HFF-Myc (cell line): ENCODE measurements at regions not wholly inside any gene's neighbourhood (a gene's known extent, or its start where the extent isn't known, plus 50 kb on each side); places are given as distances from the start of the nearest gene placed in this dataset.
A peak's percentile ranks its signal among the peaks of the same experiment; 100 is the strongest.

ENCODE experiments used
- DNase-seq: peaks from one replicate; pipeline ENCODE4 v3.0.0-alpha.2; 2011; ENCODE audit warnings: low read depth; ENCODE audit errors: extremely low read depth
- H3K4me3 ChIP-seq: replicated peaks from 2 replicates; pipeline ENCODE4 v1.5.1; 2011; ENCODE audit warnings: low read depth, mild to moderate bottlenecking, control low read depth, low read length
- TF ChIP-seq, protein P1 (sequence below): IDR thresholded peaks from 2 replicates; pipeline ENCODE4 v1.5.1; 2012; ENCODE audit warnings: mild to moderate bottlenecking, low read depth, low read length, control low read depth; ENCODE audit errors: missing control alignments

DNA sequence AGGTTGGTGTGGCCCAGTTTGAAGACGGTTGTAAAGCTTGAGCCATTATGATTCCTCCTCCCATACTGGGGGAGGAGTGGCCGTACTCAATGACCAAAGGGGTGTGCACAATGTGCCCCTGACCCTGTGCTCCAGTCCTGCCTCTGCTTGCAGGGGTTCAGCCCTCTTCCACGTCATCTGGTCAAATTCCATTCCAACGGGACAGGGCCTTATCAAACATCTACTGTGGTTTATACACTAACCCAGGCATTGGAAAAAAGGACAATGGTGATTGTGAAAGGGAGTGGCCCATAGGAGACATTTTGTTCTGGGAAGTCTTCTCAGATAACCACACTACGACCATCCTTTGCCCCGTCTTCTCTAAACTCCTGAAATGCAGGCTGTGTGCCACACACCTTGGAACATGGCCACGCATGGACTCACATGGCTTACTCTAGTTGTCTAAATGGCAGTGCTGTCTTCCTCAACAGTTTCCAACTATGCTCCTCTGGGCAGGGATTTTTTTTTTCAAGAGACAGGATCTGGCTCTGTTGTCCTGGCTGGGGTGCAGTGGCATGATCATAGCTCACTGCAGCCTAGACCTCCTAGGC, 103.0 kb downstream of the JCAD start:
- H3K4me3 ChIP-seq = no peak overlapping the region
- TF ChIP-seq, protein P1, sequence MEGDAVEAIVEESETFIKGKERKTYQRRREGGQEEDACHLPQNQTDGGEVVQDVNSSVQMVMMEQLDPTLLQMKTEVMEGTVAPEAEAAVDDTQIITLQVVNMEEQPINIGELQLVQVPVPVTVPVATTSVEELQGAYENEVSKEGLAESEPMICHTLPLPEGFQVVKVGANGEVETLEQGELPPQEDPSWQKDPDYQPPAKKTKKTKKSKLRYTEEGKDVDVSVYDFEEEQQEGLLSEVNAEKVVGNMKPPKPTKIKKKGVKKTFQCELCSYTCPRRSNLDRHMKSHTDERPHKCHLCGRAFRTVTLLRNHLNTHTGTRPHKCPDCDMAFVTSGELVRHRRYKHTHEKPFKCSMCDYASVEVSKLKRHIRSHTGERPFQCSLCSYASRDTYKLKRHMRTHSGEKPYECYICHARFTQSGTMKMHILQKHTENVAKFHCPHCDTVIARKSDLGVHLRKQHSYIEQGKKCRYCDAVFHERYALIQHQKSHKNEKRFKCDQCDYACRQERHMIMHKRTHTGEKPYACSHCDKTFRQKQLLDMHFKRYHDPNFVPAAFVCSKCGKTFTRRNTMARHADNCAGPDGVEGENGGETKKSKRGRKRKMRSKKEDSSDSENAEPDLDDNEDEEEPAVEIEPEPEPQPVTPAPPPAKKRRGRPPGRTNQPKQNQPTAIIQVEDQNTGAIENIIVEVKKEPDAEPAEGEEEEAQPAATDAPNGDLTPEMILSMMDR = no peak
- no peak for DNase-seq

DNA sequence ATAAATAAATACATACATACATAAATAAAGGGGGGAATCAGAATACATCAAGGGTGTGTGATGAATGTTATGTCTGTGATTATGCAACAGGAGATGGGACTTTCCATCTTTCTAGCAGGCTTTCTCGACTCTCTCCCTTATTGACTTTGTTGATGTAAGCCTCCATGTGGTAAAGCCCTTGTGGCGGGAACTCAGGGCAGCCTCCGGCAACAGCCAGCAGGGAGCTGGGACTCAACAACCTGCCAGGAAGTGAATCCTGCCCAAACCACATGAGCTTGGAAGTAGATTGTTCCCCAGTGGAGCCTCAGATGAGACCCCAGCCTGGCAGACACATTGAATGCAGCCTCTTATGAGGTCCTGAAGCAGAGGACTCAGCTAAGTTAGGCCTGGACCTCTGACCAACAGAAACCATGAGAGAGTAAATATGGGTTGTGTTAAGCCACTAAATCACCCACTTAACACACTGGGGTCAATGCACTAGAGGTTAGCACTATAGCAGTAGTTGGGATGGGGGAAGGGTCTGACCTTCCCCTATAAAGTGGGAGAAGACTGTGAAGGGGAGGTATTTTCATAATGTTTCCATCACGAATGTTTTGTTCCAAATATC, 104.0 kb downstream of the JCAD start:
- no peak overlapping the region for H3K4me3 ChIP-seq
- TF ChIP-seq, protein P1 = no peak
- DNase-seq = no peak

DNA sequence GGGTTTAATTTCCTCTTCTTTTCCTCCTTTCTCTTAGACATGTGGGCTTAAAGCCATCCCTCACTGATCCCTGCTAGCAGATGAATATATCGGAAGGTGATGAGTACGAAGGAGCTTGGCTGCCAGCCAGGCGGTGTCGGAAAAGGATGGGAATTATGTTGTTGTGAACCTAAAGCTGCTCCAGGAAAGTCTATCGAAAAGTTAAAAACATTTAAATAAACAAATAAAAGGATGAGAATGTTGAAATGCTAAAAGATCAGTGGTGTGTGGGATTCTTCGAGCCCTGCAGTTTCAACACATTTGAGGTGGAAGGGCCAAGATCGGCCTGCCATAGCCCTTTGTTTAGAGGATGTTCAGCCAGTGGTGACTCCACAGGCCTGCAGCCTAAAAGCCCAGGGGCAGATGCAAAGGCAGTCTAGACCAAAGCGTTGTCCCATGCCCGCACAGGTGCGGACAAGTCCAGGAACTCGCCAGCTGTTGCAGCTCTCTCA, 107.9 kb downstream of the JCAD start:
- TF ChIP-seq, protein P1 = no peak
- H3K4me3 ChIP-seq = no peak overlapping the region
- DNase-seq = no peak

DNA sequence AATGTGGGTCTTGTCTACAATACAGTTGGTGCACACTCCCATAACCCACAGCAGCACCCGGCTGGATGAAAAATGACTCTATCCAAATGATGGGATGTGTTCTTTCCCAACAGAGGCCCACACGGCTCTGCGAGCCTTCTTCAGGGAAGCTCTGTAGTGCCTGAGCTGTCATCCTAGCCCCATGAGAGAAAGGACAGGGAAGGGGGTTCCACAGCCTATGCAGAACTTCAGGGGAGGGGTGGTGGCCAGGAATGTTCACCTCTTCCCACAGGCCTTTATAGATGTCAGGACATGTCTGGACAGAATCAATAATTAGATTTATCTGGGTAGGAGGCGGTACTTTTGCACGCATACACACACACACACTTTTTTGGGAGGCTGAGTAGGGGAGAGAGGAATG, 109.0 kb downstream of the JCAD start:
- no peak for DNase-seq
- H3K4me3 ChIP-seq = no peak overlapping the region
- TF ChIP-seq, protein P1 = no peak

DNA sequence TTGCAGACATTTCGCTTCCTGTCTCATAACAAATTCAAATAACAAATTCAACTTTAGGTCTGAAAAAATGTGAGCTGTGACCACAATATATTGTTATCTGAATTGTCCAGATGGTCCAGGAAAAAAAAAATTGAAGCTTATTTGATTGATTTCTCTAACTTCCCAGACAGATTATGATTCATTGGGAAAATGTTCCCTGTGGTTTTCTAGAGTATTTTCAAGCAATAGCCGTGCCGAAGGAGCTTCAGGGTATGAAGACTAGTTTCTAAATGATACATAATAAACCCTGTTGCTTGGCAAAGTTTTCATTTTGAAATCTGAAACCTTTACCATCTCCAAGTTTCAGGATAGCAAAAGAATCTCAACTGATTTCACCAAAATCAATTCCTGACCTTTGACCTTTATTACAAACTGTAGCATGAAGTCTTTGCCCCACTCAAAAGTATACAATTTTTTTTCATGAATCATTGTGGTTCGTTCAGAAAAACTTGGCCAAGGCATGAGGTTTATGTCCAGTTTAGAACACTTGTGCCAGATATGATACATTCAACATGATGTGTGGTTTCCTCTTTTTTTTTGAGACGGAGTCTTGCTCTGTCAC, 109.9 kb downstream of the JCAD start:
- TF ChIP-seq, protein P1 = no peak
- H3K4me3 ChIP-seq = no peak overlapping the region
- DNase-seq = peak; percentile 68

DNA sequence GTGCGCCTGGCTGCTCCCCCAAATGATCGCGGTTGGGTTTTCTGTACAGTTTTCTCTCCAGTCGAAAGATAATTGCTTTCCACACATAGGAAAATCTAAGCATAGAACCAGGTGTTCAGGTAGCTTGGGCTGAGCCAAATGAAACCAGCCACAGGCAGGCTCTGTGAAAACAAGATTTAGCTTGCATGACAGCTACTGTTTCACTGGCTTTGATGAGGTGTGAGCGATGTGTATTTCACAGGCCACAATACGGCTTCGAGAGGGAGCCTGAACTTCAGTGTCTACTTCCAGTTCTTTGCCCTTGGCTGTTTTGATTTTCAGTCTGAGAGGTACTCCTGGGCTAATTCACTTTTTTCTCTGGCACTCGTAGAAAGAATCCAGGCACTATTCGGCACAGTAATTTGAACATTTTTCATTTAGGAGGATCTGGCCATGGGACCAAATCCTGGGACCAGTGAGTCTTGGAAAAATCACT, 110.5 kb downstream of the JCAD start:
- TF ChIP-seq, protein P1 = no peak
- H3K4me3 ChIP-seq = no peak overlapping the region
- no peak for DNase-seq
